Stimulated activated naive B cell treated with anti-CD40 and anti-IgM and Interleukin-4, amounts not matched to agents 10 μg/mL and 1 μg/mL and 100 μg/mL, for 72 hours (primary cell): ENCODE measurements at regions not wholly inside any gene's neighbourhood (a gene's known extent, or its start where the extent isn't known, plus 50 kb on each side); places are given as distances from the start of the nearest gene placed in this dataset.

Source experiments
- ATAC-seq, 2 donors: fragments of 150-1000 bp; cut with Tn5 transposase; replicated peaks; 2 replicates each; pipeline ENCODE4 v1.10.0; 2021; ENCODE audit warnings: moderate library complexity in 1 of 2
- DNase-seq: peaks from one replicate; pipeline ENCODE4 v3.0.0; 2021
- H3K27ac Mint-ChIP-seq: one replicate; pipeline ENCODE4 v1.8.0; 2022; ENCODE audit warnings: mild to moderate bottlenecking, mixed read lengths
- H3K27me3 Mint-ChIP-seq, 2 donors: one replicate each; pipeline ENCODE4 v1.8.0; 2022; ENCODE audit warnings: mixed read lengths in 2 of 2
- H3K36me3 Mint-ChIP-seq, 2 donors: one replicate each; pipeline ENCODE4 v1.8.0; 2022; ENCODE audit warnings: mixed read lengths in 2 of 2, mild to moderate bottlenecking in 1 of 2
- H3K4me1 Mint-ChIP-seq, 2 donors: one replicate each; pipeline ENCODE4 v1.8.0; 2022; ENCODE audit warnings: mixed read lengths in 2 of 2, mild to moderate bottlenecking in 1 of 2
- H3K4me3 Mint-ChIP-seq, 2 donors: one replicate each; pipeline ENCODE4 v1.8.0; 2022; ENCODE audit warnings: mild to moderate bottlenecking in 2 of 2, mixed read lengths in 2 of 2, moderate library complexity in 1 of 2
- H3K9me3 Mint-ChIP-seq, 2 donors: one replicate each; pipeline ENCODE4 v1.8.0; 2022; ENCODE audit warnings: mixed read lengths in 2 of 2, mild to moderate bottlenecking in 1 of 2

DNA sequence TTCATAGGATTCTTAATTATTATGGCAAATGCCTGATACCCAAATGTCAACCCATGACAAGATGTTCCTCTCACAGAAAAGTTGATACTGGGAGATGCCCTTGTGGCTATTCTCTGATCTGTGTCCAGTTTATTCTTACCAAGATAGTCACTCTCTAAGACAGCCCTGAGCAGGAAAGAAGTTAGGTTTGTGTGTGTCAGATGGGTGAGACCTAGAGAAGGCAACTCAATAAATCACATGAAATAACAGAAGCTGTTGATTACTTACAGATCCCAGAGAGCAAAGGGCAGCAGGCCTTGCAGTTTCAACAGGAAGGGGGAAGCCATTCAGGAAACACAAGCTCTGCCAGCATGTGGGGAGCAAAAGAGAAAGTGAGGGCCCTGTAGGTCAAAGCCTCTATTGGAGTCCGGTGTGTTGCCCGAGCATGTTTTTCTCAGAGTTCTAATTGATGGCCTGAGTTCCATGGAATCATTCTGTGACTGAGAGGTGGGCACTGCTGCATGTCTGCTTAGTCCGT, 1193.7 kb upstream of the CDH18 start:
- Mint-ChIP-seq H3K9me3 (peaks cover 4% of the 10 kb centered on the region in 2 donors), H3K4me3 (no peak overlapping the region), H3K4me1 (no peaks in the 10 kb centered on the region), H3K27ac (no peak overlapping the region), H3K27me3 (no peaks in the 10 kb centered on the region), H3K36me3 (no peaks in the 10 kb centered on the region)
- DNase-seq = no peak
- no peak for ATAC-seq

DNA sequence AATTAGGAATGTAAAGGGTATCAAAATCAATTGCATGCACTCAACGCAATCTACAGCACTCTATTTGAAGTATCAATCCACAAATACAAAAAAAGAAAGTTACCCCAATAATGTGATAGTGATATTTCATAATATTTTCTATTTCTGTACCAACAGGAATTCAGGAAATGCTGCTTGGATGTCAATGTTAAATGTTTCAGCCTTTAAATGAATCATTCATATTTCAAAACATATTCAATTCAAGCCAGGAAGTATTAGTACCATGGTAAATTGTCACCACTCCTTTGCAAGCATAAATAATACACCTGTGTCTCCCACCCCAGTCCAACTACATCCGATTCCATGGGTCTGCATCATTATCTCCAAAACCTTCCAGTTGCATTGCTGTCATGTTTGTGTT, 1185.5 kb upstream of the CDH18 start:
- Mint-ChIP-seq H3K4me3 (no peak overlapping the region), H3K27ac (no peak overlapping the region), H3K4me1 (no peaks in the 10 kb centered on the region), H3K27me3 (no peaks in the 10 kb centered on the region), H3K36me3 (no peaks in the 10 kb centered on the region), H3K9me3 (no peaks in the 10 kb centered on the region)
- no peak for ATAC-seq
- no peak for DNase-seq

DNA sequence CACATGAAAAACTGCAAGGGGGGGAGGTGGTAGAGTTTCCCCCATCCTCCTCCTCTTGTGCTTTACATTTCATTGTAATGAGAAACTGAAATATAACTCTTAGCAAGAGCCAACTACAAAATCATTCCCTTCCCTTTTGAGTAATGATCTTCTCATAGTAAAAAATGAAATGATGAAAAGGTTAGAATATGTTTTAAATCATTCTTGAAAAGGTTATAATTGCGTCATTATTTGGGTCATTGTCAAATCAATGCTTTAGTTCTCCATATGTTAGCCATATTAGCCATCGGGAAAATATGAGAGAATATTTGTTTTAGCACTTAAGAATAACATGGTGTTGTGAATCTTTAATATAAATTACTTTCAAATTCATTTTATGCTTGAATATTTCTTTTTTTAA, 1185.0 kb upstream of the CDH18 start:
- H3K4me1 Mint-ChIP-seq = no peaks in the 10 kb centered on the region
- H3K9me3 Mint-ChIP-seq = no peaks in the 10 kb centered on the region
- H3K36me3 Mint-ChIP-seq = no peaks in the 10 kb centered on the region
- no peak overlapping the region for H3K27ac Mint-ChIP-seq
- ATAC-seq = no peak
- H3K4me3 Mint-ChIP-seq = no peak overlapping the region
- no peak for DNase-seq
- H3K27me3 Mint-ChIP-seq = no peaks in the 10 kb centered on the region

DNA sequence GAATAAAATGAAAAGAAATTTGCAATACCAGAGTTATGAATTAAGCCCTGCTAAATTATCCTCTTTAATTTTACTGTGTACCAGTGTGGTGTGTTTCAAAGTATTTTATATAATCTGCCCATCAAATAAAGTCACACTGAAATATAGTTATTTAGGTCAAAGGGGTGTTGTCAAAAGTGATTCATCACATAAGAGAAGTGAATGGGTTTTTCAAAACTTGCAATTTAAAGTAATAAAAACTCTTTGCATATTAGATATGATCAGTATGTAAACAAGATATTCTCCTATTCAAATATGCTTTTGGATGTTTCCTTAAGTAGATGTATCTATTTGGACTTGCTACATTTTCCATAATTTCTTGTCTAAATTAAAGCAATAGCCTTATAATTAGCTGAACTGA, 1183.0 kb upstream of the CDH18 start:
- no peak for DNase-seq
- H3K9me3 Mint-ChIP-seq = no peaks in the 10 kb centered on the region
- H3K27ac Mint-ChIP-seq = no peak overlapping the region
- H3K36me3 Mint-ChIP-seq = no peaks in the 10 kb centered on the region
- ATAC-seq = no peak
- H3K4me3 Mint-ChIP-seq = no peak overlapping the region
- H3K4me1 Mint-ChIP-seq = no peaks in the 10 kb centered on the region
- no peaks in the 10 kb centered on the region for H3K27me3 Mint-ChIP-seq

DNA sequence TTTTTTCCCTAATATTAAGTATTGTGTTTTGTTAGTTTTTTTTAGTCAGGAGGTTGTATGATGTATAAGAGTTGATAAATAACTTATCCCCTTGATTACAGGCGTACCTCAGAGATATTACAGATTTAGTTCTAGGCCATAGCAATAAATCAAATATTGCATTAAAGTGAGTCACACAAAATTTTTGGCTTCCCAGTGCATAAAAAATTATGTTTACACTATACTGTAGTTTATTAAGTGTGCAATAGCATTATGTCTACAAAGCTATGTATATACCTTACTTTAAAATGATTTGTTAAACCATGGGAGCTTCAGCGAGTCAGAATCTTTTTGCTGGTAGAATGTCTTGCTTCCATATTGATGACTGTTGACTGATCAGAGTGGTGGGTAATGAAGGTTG, 1180.6 kb upstream of the CDH18 start:
- Mint-ChIP-seq H3K27me3 (no peaks in the 10 kb centered on the region), H3K36me3 (no peaks in the 10 kb centered on the region), H3K4me3 (no peak overlapping the region), H3K9me3 (peaks cover 0 to 1% of the 10 kb centered on the region in 2 donors), H3K4me1 (no peaks in the 10 kb centered on the region), H3K27ac (no peak overlapping the region)
- ATAC-seq (no peak), DNase-seq (no peak)

DNA sequence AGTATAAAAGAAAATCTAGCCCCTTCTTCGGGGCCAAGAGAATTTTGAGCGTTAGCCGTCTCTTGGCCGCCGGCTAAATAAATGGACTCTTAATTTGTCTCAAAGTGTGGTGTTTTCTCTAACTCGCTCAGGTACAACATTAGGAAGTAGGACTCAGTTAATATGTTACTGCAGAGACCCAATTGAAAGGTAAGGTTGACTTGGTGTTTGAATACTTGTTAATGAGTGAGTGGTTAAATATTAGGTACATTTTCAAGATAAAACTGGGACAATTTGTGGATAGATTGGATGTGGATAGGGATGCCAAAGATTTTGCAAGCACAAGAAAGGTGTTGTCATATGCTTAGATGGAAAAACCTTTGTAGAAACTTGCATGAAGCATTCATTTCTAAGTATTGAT, 1177.3 kb upstream of the CDH18 start:
- H3K4me1 Mint-ChIP-seq = no peaks in the 10 kb centered on the region
- H3K36me3 Mint-ChIP-seq = no peaks in the 10 kb centered on the region
- ATAC-seq (no peak), DNase-seq (no peak)
- peaks cover 0 to 4% of the 10 kb centered on the region in 2 donors for H3K9me3 Mint-ChIP-seq
- no peak overlapping the region for H3K27ac Mint-ChIP-seq
- H3K4me3 Mint-ChIP-seq = no peak overlapping the region
- H3K27me3 Mint-ChIP-seq = no peaks in the 10 kb centered on the region

DNA sequence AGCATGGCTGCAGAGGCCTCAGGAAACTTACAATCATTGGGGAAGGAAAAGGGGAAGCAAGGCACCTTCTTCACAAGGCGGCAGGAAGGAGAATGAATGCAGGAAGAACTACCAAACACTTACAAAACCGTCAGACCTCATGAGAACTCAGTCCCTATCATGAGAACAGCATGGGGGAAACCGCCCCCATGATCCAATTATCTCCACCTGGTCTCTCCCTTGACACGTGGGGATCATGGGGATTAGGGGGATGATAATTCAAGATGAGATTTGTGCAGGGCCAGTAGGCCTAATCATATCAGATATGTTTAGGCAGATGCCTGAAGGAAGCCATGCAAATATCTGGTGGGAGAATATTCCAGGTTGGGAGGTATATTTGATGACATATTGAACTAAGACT, 1176.4 kb upstream of the CDH18 start:
- Mint-ChIP-seq H3K9me3 (peaks cover 0 to 4% of the 10 kb centered on the region in 2 donors), H3K4me3 (no peak overlapping the region), H3K4me1 (no peaks in the 10 kb centered on the region), H3K27me3 (no peaks in the 10 kb centered on the region), H3K27ac (no peak overlapping the region), H3K36me3 (no peaks in the 10 kb centered on the region)
- no peak for ATAC-seq
- DNase-seq = no peak

DNA sequence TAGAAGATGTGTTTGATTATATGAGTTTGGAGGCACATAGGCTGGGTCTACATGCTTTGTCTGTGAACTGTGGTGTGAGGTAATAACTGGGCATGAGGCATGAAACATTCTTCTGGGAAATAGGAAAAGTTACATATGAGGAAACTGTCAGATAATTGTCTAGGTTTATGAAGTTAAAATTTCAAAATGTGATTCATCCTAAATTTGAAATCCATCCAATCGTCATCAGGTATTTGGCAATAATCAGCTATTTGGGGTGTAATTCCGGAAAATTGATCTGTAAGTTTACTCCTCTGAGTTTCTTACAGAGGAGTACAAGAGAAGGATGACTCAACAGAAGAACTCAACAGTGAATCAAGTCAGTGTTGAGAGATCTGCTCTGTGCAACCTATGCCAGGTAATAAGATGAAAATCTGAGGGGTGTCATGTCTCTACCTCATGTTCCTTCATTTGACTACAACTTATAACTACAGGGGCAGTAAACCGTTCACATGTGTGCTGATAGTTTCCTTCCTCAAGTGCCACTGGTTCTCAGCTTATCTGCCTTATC, 1171.6 kb upstream of the CDH18 start:
- no peak for DNase-seq
- Mint-ChIP-seq H3K27me3 (no peaks in the 10 kb centered on the region), H3K4me3 (no peak overlapping the region), H3K9me3 (peaks cover 0 to 4% of the 10 kb centered on the region in 2 donors), H3K36me3 (no peaks in the 10 kb centered on the region), H3K27ac (no peak overlapping the region), H3K4me1 (no peaks in the 10 kb centered on the region)
- no peak for ATAC-seq

DNA sequence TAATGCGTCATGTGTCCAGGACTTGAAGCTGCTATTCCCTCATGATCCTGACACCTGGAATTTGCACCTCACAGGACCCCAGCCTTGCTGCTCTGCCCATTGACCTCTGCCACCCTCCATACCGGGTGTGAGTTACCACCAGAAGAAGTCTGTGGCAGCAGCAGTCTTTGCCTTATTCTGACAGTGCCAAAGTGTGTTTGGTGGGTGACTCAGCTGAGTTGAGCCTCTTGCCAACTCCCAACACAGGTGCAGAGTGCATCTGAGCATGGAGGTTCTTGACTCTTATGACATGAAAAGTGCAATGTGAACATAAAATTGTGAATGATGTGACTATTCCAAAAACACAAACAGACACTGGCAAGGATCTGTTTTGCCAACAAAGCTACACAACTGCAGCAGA, 1166.5 kb upstream of the CDH18 start:
- Mint-ChIP-seq H3K4me3 (no peak overlapping the region), H3K27me3 (no peaks in the 10 kb centered on the region), H3K9me3 (no peaks in the 10 kb centered on the region), H3K4me1 (no peaks in the 10 kb centered on the region), H3K36me3 (no peaks in the 10 kb centered on the region), H3K27ac (no peak overlapping the region)
- ATAC-seq (no peak), DNase-seq (no peak)

DNA sequence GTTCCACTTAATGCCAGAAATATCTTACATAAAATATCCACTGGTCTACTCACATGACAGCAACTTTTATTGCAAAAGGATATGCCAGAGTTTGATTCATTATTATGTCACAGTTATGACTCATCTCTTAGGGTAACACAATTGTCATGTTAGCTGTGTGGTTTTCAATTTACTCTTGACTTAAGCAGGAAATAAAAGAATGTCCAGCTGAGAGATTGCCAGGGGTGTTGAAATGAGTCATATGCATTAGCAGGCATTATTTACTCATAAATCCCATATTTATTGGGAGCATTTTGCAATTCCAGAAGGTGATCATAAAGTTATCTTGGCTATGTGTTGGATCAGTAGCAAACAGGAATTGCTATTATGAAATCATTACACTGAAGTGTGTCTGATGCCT, 1164.6 kb upstream of the CDH18 start:
- H3K27ac Mint-ChIP-seq = no peak overlapping the region
- no peak for ATAC-seq
- H3K36me3 Mint-ChIP-seq = no peaks in the 10 kb centered on the region
- DNase-seq = no peak
- no peak overlapping the region for H3K4me3 Mint-ChIP-seq
- no peaks in the 10 kb centered on the region for H3K4me1 Mint-ChIP-seq
- peaks cover 0 to 3% of the 10 kb centered on the region in 2 donors for H3K9me3 Mint-ChIP-seq
- no peaks in the 10 kb centered on the region for H3K27me3 Mint-ChIP-seq

DNA sequence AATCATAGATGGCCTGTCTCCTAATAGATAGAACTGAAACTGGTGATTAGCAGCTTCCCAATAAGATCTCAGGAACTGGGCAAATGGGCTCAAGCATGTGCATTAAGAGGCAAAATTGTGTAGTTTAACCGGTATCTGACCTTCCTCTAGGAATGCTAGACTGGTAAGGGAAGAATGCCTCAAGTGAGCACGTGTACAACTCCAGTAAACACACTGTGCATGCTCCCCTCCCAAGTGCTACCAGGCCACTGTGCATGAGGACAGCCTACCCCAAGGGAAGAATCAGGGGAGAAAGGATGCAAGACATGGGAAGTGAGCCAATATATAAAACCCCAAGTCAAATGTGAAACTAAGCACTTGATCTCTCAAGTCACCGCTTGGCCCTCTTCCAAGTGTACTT, 1157.4 kb upstream of the CDH18 start:
- Mint-ChIP-seq H3K36me3 (no peaks in the 10 kb centered on the region), H3K4me3 (no peak overlapping the region), H3K27ac (no peak overlapping the region), H3K27me3 (no peaks in the 10 kb centered on the region), H3K9me3 (peaks cover 0 to 6% of the 10 kb centered on the region in 2 donors), H3K4me1 (no peaks in the 10 kb centered on the region)
- no peak for DNase-seq
- ATAC-seq = no peak

DNA sequence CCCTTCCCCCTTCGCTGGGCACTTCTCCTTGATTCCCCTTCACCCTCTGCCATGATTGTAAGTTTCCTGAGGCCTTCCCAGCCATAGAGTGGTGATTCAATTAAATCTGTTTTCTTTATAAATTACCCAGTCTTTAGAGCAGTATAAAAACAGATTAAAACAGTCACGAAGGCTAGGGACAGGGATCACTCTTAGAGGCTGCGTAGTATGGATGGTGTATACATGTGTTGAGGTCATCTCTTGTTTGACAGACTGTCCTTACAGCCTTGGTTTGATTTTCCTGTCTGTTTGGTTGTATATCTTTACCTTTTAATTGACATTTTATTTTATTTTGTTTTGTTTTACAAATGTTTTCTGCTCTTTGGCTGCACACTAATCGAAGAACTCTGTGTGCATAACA, 1155.7 kb upstream of the CDH18 start:
- no peak overlapping the region for H3K4me3 Mint-ChIP-seq
- H3K27ac Mint-ChIP-seq = no peak overlapping the region
- no peaks in the 10 kb centered on the region for H3K4me1 Mint-ChIP-seq
- peaks cover 0 to 3% of the 10 kb centered on the region in 2 donors for H3K9me3 Mint-ChIP-seq
- peak in 1 of 2 donors; percentile 34 for ATAC-seq
- H3K36me3 Mint-ChIP-seq = no peaks in the 10 kb centered on the region
- H3K27me3 Mint-ChIP-seq = no peaks in the 10 kb centered on the region
- no peak for DNase-seq

DNA sequence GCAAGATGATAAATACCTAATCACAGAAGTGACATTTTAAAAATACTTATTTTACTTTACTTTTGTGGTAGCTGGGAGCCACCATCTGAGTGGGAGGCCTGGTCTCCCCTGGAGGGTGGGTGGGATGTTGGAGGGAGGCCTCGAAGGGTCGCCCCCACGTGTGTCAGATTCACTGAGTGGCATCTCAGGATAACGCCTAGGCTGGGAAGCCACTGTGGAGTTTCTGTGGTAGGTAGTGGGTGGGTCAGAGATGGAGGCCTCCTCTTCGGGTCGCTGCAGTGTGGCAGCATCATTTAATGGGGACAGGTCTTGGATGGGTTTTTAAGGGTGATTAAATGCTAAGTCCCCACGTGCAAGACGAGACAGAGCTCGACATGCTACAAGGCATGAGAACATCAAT, 1154.8 kb upstream of the CDH18 start:
- H3K27ac Mint-ChIP-seq = no peak overlapping the region
- DNase-seq (no peak), ATAC-seq (peak in 1 of 2 donors; percentile 16)
- no peak overlapping the region for H3K4me3 Mint-ChIP-seq
- H3K27me3 Mint-ChIP-seq = no peaks in the 10 kb centered on the region
- H3K36me3 Mint-ChIP-seq = no peaks in the 10 kb centered on the region
- H3K4me1 Mint-ChIP-seq = no peaks in the 10 kb centered on the region
- H3K9me3 Mint-ChIP-seq = peaks cover 0 to 3% of the 10 kb centered on the region in 2 donors

DNA sequence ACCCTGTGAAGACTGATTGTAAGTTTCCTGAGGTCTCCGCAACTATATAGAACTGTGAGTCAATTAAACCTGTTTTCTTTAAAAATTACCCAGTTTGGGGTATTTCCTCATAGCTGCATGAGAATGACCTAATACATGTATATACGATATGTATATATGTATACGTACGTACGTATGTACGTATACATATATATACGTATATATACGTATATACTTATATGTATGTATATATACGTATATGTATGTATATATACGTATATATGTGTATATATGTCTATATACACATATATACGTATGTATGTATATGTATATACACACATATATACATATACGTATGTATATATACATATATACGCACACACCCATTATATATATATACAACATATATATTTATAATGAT, 1153.0 kb upstream of the CDH18 start:
- DNase-seq (no peak), ATAC-seq (no peak)
- H3K4me3 Mint-ChIP-seq = no peak overlapping the region
- no peak overlapping the region for H3K27ac Mint-ChIP-seq
- H3K36me3 Mint-ChIP-seq = no peaks in the 10 kb centered on the region
- peaks cover 0 to 3% of the 10 kb centered on the region in 2 donors for H3K9me3 Mint-ChIP-seq
- no peaks in the 10 kb centered on the region for H3K27me3 Mint-ChIP-seq
- H3K4me1 Mint-ChIP-seq = no peaks in the 10 kb centered on the region

DNA sequence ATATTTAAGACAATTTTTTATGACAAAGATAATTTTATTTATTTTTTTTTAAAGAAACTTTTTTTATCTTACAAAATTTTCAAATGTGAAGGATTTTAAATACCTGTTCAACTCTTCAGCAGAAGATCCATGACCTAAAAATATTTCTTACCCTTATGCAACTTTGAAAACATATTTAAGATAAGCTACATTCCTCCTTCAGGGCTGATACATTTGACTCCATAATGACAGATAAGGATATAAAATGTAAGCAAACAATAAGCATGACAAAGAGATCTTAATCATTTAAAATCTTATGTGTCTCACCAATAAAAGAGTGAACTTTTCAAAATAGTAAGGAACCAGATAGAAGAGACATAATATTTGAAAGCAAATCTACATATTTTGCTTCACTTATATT, 1138.2 kb upstream of the CDH18 start:
- ATAC-seq (no peak), DNase-seq (no peak)
- Mint-ChIP-seq H3K4me3 (no peak overlapping the region), H3K27ac (no peak overlapping the region), H3K27me3 (no peaks in the 10 kb centered on the region), H3K36me3 (no peaks in the 10 kb centered on the region), H3K4me1 (no peaks in the 10 kb centered on the region), H3K9me3 (no peaks in the 10 kb centered on the region)
